HG03558 (cell line): ENCODE measurements at regions not wholly inside any gene's neighbourhood (a gene's known extent, or its start where the extent isn't known, plus 50 kb on each side); places are given as distances from the start of the nearest gene placed in this dataset.
"Not testable (repeated sequence)": the region's sequence is repeated elsewhere in the genome, so short reads cannot be mapped to it uniquely, and the experiment has no call there.

Experiments used
- ATAC-seq: cut with Tn5 transposase; IDR thresholded peaks from one replicate; pipeline ENCODE4 v1.9.1; 2021; ENCODE audit warnings: moderate number of reproducible peaks; ENCODE audit not compliant: unreplicated experiment; ENCODE audit errors: extremely low read depth

DNA sequence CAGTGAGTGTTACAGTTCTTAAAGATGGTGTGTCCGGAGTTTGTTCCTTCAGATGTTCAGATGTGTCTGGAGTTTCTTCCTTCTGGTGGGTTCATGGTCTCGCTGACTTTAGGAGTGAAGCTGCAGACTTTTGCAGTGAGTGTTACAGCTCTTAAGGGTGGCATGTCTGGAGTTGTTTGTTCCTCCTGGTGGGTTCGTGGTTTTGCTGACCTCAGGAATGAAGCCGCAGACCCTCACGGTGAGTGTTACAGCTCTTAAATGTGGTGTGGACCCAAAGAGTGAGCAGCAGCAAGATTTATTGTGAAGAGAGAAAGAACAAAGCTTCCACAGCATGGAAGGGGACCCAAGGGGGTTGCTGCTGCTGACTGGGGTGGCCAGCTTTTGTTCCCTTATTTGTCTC is 159.6 kb downstream of the POLR1F start:
- not testable (repeated sequence) for ATAC-seq

DNA sequence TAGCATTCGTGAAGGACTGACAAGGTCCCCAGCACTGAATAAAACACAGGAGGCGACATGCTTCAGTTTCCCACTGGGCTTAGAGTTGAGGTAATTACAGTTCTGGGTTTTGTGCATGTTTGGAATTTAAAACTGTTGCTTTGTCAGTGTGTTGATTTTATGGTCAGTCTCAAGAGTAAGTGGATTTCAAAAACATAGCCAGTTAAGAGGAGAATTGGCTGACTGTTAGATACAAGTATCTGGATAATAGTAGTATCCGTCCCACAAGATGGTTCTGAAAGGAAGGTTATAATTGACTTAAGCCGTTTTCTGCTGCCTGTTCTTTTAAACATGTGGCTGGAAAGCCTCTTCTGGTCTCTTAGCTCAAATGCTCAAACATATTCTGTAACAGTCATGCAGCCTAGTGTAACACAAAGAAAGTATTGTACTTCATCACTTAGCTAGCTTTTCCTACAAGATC is 170.9 kb downstream of the POLR1F start:
- ATAC-seq, result no peak

DNA sequence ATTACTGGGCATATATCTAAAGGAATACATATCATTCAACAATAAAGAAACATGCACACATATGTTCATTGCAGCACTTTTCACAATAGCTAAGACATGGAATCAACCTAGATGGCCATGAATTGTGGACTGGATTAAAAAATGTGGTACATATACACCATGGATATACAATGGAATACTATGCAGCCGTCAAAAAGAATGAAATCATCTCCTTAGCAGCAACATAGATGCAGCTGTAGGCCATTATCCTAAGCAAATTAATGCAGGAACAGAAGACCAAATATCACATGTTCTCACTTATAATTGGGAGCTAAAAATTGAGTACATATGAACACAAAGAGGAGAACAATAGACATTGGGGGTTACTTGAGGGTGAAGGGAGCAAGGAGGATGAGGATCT is 175.6 kb downstream of the POLR1F start:
- no peak for ATAC-seq

DNA sequence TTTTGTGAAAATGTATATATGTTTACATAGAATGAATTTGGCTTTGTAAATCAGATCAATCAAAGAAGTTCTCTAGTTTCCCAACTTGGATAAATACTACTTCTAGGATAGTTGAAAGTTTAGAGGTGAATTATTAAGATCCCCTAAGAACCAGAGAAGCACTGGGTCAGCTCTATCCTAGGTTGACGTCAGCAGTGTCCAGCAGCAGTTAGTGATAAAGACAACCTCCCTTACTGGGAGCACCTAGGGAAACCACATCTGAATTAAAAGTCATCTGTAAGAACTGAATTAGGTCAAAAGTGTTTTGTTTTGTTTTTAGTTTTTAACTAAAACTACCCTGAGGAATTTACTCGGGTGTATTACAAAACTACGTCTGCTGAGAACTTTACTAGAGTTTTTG is 178.0 kb downstream of the POLR1F start:
- ATAC-seq, result no peak

DNA sequence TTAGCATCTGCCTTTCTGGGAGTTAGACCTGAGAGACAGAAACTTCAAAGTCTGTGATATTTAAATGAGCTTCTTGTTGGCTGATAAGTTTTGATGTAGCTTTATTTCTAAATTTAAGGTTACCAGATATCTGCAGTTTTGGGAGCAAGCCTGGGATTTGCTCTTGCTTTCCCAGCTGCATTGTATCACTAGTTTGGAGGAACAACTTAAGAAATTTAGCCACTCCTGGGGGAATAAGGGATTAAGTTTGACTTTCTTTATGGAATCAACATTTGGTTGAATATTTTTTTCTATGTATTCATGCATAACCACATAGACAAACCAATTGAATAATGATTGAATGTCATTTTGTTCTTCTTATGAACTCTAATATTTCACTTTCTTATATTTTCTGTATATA is 178.6 kb downstream of the POLR1F start:
- no peak for ATAC-seq

DNA sequence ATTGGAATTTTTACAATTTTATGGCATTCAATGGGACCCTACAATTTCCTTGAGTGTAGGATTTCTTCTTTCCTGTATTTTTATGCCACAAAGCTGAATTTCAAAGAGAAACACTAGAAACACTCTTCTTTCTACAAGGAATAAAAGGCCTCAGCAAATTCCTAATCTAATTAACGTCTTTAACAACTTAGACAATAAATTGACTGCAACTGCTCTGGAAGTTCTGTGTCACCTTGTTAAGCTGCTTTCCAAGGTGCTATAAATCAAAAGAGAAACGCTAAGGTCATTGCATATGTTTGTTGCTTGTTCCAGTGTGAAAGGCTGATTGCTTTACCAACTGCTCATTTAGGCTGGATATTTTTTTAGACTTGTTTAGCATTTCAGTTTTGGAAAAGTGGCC is 182.2 kb downstream of the POLR1F start:
- no peak for ATAC-seq

DNA sequence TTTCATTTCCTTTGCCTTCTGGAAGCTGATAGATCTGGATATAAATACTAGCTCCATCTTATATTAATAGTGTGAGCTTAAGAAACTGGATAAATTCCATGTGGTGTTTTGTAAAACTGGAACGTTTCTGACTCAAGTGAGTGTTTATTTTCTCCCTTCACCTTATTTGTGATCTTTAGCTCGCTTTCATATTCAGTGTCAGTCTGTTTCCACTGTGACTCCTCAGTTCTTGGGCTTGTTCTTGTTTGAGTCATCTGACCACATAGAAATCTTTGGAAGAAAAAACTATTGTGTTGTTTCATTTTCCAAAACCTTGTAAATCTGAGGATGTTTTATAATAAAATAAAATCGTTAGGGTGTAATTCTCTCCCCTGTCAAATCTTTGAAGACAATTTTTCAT is 186.4 kb downstream of the POLR1F start:
- ATAC-seq, result no peak

DNA sequence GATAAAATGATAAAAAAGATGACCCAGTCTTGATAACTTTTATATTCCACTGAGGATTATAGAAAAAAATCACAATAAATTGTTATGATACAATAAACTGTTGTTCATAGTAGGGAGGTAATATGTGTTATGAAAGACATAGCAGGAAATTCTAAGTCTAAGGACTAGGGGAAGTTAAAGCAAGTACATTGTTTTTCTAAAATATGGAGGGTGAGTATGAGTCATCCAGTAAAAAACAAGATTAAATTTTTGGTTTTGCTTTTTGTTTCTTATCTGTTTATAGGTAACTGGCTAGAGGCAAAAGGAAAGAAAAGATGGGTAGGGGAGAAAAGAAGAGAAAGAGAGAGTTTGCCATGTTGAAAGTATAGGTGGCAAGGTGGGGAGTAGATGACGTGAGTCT is 188.4 kb downstream of the POLR1F start:
- ATAC-seq, result no peak

DNA sequence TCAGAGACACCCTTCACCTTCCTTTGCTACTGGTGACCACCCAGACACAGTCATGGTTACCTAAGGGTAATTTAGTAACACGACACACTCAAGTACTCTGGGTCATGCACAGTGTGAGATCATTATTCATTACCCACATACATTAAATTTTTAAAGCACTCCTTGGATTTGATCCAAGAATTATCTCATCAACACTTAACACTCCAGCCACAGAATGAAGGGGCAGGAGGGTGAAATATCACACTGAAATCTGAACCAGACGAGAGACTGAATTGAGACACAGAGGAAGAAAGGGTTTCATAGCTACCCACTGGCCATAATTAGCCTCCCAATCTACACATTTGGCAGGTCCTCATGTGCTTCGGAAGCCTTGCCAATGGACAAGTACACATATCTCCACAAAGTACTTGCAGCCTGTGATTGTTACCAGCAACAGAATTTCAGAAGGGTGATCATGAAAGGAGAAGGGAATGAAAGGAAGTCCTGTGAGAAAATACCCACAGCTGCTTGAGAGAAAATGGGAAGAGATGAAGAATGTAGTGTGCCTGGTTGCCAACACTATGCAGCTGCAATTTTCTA is 189.3 kb downstream of the POLR1F start:
- no peak for ATAC-seq

DNA sequence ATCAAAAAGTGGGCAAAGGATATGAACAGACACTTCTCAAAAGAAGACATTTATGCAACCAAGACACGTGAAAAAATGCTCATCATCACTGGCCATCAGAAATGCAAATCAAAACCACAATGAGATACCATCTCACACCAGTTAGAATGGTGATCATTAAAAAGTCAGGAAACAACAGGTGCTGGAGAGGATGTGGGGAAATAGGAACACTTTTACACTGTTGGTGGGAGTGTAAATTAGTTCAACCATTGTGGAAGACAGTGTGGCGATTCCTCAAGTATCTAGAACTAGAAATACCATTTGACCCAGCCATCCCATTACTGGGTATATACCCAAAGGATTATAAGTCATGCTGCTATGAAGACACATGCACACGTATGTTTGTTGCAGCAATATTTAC is 191.3 kb downstream of the POLR1F start:
- not testable (repeated sequence) for ATAC-seq

DNA sequence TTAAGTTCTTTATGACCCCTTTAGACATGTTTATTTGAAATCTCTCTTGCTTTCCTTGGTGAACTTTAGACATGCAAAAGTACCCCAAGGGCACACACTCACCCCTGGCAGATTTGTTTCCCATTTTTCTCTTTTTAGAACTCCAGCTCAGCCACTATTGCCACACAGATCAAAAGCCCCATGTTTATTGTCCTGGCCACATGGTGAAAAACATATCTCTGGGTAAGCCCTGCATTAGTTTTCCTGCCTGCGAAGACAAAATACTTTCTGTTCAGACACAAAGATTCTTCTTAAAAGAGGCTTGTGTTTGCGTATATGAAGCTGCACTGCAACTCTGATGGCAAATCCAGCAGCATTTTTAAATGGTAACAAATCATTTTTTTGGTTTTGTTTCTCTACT is 200.0 kb downstream of the POLR1F start:
- ATAC-seq, result no peak

DNA sequence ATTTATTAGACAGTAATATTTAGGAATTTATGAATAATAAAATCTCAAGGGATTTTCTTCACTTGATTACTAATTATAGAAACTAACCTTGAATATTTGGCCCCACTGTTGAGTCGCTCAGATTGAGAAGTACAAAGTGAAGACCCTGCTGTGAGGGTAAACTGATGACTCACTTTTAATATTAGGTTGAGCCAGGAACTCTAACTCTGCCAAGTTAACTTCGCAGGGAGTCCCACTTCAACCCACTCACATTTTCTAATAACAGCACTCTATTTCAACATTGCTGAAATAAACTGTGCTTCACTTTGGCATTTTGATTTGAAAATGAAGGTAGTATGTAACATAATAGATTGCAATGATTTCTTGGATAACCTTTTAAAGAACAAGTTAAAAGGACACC is 200.7 kb downstream of the POLR1F start:
- ATAC-seq, result no peak

DNA sequence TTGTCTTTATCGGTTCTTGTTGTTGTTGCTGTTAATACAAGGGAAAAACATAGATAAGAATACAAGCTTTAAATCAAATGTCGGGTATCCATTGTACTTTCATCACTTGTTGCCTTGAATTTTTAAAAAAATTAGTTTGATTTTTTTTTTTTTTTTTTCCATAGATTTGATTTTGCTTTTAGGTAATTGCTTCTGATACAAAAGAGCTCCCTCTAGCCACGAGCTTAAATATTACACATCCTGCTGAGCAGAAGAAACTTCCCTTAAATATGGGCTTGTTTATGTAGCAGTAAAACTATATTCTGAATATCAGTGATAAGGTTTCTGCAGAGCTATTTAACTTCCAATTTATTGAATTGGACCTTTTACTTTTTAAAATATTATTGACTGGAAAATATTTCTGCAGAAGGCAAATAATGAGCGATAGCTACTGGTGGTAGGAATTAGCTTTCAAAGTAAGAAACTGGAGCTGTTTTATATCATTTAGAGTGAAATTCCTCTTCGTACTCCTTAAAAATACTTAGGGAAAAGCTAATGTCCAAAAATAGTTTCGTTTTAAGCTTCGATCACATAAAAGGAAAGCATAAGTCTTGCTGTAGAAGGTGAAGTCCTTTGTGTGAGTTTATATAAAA is 216.9 kb downstream of the POLR1F start:
- no peak for ATAC-seq

DNA sequence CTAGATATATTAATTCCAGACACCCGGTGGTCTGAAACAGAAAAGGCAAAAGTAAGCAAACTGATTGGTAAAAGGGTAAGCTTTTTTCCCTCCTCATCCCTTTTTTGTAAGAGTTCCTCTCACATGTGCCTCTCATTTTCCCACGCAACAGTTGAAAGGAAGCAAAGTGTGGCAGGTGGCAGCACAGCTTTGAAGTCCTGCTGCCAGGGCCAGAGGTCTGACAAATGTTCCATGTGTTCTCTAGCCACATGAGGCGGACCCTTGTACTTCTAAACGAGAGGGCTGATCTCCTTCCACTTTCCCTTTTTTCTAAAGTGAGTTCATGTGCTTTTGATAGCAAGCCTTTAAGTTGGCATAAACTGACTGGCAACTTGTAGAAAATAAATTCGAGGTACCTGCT is 217.5 kb downstream of the POLR1F start:
- no peak for ATAC-seq

DNA sequence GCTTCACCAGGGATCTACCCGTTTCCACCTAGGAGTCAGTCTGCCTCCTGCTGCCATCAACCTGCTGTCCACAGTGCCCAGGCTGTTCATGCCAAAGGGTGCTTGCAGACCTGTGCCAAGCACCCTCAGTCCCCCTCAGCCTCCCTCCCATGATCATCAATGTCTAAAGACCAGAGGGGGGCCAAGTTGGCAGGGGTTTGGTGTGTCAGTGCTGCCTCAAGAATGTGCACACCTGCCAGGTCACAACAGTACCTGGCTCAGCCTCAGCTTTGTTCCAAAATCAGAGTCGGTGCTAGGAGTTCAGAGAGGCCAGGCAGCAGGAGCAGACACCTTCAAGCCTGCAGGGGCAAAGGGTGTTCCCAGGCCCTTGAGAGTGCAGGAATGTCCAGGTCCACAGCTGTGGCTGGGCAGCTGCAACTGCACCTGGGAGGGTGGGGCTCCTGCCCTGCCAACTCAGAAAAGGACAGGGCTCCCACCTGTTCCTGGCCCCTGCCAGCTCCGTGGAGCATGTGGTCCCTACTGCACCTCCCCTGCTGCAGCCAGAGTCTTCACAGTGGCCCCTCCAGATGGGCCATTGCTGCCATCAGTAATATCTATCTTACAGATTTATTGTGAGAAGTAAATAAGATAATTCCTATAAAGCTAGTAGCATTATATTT is 219.5 kb downstream of the POLR1F start:
- no peak for ATAC-seq

DNA sequence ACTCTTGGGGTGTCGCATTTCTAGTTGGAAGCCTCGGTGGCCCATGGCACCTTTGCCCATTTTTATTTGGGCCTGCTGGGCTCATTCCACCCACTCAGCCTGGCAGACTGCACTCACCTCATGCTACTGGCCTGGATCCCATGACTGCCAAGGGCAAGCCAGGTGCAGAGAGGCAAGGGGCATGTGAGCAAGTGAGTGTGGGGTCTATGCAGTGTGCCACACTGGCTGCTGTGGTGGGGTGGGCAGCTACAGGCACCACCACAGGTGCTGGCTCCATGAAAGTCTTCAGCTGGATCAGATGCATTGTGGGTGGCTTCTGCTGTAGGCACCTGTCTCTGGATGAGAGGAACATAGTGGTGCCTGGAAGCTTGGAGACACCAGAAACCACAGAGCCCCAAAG is 220.8 kb downstream of the POLR1F start:
- no peak for ATAC-seq

DNA sequence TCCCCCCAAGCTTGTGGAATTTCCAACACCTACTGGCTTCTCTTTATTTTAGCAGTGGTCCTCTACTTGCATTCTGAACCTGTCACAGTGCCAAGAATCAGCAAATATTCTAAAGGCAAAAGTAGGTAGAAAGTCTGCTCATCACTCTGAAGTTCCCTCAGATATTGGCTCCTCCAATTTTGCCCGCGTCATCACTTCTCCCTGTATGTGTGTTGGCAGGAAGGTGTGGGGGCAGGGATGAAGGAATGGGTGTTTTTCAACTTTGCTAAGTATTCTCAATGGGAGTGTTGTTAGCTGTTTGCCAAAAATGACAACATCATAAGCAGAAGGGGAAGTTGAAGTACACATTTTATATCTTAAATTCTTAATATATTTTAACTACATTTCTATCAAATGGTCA is 226.2 kb downstream of the POLR1F start:
- ATAC-seq, result no peak

DNA sequence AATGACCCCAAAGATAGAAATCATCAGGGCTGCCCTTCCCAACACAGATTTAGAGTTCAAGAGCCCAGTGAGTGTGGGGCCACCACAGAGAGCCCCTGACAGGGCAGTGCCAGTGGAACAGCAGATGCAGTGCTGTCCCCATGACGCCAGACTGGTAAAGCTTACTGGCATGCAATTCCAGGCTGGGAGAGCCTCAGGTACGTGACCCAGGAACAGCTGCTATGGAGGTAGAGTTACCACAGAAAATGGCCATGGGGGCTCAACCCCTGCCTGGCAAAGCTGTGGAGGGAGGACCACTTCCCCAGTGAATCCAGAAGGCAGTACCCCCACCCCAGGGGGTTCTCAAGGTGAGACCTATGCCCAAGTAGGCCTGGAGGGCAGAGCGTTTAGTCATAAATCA is 228.5 kb downstream of the POLR1F start:
- ATAC-seq, result no peak

DNA sequence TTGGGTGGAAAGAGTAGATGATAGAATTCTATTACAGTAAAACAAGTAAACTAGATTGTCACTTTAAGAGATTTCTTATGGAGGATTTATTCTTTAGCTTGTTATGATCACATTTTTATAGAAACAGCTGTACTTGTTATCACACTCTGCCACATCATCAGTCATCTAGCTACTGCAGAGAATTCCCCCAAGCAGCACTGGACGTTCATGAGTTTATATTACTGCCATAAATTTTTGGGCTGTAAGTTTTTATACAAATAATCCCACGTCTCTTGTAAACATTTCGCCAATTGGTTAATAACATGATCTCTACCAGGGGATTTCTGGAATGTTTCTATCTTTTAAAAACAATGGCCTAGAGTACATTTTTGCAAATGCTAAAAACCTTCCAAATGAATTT is 238.8 kb downstream of the POLR1F start:
- no peak for ATAC-seq

DNA sequence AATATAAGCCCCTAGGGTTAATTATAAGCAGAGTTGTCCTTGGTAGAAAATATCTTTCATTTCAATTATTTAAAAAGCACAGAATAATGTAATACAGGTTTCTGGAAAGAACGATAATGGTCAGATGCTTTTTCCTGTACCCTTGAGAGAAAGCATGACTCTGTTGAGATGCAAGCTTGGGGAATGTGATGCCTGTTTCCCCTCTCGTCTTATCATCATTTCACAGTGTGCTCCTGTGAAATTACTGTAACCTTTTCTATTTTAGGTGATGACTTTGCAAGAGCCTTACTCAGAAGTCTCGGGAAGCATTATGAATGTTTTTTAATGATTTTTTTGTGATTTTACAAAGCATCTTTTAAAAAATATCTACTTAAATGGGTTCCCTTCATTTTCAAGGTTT is 243.0 kb downstream of the POLR1F start:
- no peak for ATAC-seq

DNA sequence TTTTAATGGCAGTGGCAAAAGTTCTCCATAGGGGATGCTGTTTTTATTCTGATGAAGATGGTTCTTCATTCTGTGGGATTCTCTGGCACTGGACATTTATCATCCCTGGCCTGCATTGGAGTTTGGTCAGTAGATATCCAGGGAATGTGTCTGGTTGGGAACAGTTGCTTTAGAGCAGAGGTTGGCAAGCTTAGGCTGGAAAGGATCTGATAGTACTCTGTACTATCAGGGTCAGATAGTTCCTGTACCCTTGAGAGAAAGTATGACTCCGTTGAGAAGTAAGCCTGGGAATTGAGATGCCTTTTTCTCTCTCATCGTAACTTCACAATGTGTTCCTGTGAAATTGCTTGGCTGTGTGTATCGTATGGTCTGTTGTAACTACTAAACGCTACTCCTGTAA is 244.1 kb downstream of the POLR1F start:
- no peak for ATAC-seq

DNA sequence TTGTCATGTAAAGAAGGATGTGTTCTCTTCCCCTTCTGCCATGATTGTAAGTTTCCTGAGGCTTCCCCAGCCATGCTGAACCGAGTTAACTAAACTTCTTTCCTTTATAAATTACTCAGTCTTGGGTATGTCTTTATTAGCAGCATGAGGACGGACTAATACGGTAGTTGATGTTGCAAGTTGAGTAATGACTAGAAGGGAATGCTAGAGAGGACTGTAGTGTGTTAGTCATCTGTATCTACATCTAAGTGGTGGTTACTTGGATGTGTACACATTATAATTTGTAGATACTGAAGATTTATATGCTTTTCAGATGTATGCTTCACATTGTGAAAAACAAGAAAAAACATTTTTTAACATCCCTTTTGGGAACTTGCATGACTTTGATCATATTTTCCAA is 244.6 kb downstream of the POLR1F start:
- no peak for ATAC-seq
